ENCODE measurements at regions not wholly inside any gene's neighbourhood (a gene's known extent, or its start where the extent isn't known, plus 50 kb on each side); places are given as distances from the start of the nearest gene placed in this dataset.
"Not testable (repeated sequence)": the region's sequence is repeated elsewhere in the genome, so short reads cannot be mapped to it uniquely, and the experiment has no call there.

- no peak for DNase-seq
Observed at GRCh38 chr18:22705328-22705727, 227.8 kb upstream of the RBBP8 start.

GRCh38 chr18:22706025-22706424 is 227.1 kb upstream of the RBBP8 start:
- DNase-seq: not testable (repeated sequence)

DNA sequence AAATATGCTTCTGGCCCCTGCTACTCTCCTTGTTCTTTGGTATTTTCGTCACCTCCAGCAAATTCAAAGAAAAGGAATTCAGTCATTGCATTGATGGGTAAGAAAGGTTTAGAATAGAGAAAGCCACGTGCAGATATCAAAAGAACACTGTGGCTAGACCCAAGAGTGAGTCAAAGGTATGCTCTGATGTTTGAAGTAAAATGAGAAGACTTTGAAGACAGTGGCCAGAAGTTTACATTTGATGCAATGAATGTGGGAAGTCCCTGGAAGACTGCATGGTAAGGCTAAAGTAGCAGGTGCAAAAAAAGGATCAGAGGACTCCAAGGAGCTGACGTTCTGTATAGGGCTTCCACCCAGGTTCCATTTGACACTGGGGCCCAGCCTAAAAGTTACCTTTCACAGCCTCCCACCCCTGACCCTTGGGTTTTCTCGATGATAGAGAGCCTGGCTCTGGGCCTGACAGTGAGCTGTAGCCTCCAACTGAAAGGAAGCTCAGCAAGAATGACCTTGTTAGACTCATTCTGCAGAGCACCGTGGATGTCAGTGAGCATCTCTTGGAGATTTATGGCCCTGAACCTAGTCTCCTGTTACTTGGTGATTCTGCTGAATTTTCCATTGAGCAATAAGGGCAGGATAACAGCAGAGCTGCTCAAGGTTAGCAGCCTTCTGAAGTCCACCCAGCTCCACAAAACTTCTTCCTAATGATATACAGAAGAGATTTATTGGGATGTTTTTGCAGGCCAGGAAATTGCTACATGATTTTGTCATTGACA is 223.7 kb upstream of the RBBP8 start:
- DNase-seq: no peak

DNA sequence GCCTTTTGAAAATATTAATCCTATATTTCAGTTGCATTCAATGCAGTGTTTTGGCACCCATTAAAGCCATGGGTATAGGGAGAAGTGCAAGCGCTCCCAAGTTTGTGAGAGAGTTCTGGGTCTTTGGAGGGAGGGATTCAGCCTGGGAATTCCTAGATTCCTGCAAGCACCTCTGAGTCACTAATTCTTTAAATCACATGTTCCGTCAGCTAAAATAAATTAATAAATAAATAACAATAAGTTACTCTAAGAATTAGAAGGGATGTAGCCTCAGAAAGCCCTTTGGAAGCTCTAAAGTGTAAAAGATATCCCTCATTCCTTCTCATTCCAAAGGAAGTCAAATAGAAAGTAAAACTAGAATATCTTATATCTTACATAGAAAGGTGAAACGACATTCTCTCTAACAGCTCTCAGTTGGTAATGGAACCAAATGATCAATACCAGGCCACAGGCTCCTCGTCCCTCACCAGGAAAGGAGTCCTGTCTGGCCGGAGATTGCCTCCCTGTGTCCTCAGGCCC is 222.4 kb upstream of the RBBP8 start:
- no peak for DNase-seq

GRCh38 chr18:22711192-22711685 is 221.9 kb upstream of the RBBP8 start:
- no peak for DNase-seq

DNA sequence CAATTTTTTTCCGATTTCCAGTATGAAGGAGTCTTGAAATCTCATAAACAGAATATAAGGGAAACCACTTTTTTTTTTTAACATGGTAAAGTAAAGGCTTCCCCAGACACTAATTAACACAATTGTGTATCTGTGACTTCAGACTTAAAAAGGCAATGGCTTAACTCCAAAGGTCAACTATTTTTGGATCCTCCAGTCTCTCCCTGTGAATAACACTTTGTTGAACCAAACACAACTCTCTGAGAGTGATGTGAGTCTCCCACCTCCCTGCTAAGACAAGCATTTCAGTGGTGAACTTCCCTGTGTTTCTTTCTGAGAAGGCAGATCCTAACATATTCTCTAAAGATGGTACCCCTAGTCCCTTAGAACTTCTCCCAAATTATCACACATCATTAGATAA is 219.6 kb upstream of the RBBP8 start:
- no peak for DNase-seq

DNA sequence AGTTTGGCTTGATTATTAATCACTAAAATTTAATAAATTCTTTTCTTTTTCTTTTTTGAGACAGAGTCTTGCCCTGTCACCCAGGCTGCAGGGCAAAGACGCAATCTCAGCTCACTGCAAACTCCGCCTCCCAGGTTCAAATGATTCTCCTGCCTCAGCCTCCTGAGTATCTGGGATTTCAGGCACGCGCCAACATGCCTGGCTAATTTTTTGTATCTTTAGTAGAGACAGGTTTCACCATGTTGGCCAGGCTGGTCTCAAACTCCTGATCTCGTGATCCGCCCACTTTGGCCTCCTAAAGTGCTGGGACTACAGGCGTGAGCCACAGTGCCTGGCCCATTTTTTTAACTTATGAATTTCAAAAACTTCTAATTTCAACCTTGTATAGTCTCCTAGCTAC is 215.6 kb upstream of the RBBP8 start:
- not testable (repeated sequence) for DNase-seq

GRCh38 chr18:22723221-22723620 is 209.9 kb upstream of the RBBP8 start:
- DNase-seq: no peak

DNA sequence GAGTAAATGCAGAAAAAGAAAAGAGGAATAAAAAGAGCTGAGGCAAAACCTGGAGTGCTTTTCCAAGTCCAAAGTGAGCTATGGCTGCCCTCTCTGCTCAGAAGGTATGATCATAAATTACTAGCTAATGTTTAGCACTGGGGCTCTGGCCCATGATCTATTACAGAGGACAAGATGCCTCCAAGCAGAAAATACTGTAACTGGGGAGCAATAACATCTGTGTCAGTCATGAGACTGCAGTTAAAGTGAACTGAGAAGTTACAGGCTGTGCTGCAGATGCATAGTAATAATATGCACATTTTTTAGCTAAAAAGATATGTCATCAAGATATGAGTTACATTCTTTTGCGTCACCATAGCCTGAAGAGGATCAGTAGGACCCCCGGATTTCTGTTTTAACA is 209.4 kb upstream of the RBBP8 start:
- no peak for DNase-seq

- DNase-seq: no peak
Observed at GRCh38 chr18:22726469-22726868, 206.7 kb upstream of the RBBP8 start.

- no peak for DNase-seq
Observed at GRCh38 chr18:22728016-22728415, 205.1 kb upstream of the RBBP8 start.

DNA sequence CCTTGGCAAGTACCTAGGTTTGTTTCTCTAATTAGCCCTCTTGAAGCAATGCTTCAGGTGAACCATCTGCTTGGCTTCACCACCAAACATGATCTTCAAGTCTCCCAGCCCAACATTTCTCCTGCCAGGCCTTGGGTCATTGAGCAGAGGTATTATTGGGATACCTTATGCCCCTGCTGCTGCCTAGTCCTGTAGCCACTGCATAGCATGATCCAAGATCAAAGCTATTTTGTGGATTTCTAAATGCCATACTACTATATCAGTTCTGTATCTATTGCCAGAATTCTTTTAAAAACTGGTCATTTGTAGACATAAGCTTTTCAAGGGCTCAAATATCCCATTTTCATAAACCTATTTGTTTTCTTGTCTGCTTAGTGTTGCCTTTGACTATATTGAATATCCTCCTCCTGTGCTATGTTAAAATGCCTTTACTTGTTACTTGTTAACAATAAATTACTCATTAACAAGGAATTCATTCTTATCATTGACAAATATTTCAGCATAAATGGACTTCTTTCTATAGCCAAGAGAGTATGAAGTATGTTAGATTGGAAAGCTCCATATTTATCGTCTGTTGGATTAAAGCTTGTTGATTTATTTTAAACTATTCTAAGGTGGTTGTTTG is 204.5 kb upstream of the RBBP8 start:
- DNase-seq: no peak

DNA sequence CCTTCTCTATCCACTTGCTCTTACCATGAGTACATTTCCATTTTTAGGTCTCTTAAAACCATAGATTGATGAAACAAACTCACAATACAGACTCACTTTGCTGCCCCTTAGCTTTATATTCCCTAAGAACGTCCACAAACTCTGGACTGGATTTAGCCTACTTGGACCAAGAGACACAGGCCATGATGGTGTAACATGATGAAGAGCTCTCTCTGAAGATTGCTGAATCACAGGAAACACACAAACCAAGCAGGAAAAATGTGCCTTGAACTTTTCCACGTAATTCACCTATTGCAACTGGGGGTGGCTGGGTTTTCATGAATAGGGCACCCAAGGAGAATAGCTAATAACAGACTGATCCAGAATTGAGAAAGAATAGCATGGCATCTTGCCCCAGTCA is 201.7 kb upstream of the RBBP8 start:
- no peak for DNase-seq

- DNase-seq: no peak
Observed at GRCh38 chr18:22734105-22734661, 198.9 kb upstream of the RBBP8 start.

GRCh38 chr18:22734791-22735627 is 198.1 kb upstream of the RBBP8 start:
- no peak for DNase-seq

GRCh38 chr18:22737054-22737453 is 196.1 kb upstream of the RBBP8 start:
- no peak for DNase-seq

DNA sequence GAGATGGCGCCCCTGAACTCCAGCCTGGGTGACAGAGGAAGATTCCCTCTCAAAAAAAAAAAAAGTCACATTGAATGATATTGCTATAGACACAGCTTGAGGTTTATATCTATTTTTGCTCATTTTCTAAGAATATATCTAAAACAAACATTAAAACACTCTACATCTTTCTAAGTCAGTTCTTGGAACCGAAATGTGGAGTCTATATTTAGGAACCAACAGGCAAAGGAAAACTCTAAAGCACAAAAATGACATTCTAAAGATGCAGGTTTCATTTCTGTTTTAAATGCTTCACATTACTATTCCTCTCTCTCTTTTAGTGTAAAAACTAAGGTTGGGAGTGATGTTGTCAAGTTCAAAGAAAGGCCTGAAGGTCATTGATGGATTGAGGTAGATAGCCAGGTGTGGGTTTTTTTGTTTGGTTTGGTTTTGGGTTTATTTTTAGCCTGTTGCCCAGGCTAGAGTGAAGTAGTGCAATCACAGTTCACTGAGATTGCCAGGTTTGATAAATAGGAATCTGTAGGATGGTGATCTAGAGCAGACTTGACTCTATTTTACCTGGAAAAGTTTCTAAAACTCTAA is 194.0 kb upstream of the RBBP8 start:
- DNase-seq: no peak

GRCh38 chr18:22739789-22740188 is 193.3 kb upstream of the RBBP8 start:
- DNase-seq: no peak

GRCh38 chr18:22741318-22741717 is 191.8 kb upstream of the RBBP8 start:
- DNase-seq: no peak

DNA sequence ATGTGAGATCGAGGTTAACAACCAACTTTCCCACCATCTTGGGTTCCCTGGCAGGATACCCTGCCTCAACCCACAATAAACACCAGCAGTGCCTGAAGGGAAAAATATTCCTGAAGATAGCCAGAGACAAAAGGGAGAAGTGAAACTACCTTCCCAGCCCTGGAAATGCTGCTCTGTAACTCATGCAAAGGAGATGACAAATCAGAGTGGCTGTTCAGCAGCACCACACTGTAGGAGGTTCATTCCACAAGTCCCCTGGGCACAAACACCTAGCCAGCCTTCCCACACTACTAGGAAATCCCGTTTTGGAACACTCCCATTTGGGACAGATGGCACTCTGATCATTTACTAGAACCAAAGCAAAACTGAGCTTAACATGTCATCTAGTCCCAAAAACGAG is 190.7 kb upstream of the RBBP8 start:
- DNase-seq: no peak

DNA sequence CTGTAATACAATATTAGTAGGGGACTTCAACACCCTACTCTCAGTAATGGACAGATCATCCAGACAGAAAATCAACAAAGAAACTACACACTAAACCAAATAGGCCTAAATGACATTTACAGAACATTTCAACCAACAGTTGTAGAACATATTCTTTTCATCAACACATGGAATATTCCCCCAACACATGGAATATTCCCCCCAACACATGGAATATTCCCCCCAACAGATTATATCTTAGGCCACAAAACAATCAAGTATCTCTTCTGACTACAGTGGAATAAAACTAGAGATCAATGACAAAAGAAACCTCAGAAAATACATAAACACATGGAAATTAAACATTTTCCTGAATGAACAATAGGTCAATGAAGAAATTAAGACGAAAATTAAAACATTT is 187.2 kb upstream of the RBBP8 start:
- no peak for DNase-seq

- no peak for DNase-seq
Observed at GRCh38 chr18:22752014-22752413, 181.1 kb upstream of the RBBP8 start.
